Panc1 (cell line): ENCODE measurements at regions not wholly inside any gene's neighbourhood (a gene's known extent, or its start where the extent isn't known, plus 50 kb on each side); places are given as distances from the start of the nearest gene placed in this dataset.

Experiments used
- CTCF ChIP-seq: fragments of 450-650 bp; IDR thresholded peaks from 2 replicates; pipeline ENCODE4 v1.5.1; 2017; ENCODE audit warnings: mild to moderate bottlenecking
- POLR2AphosphoS5 ChIP-seq: IDR thresholded peaks from 2 replicates; pipeline ENCODE4 v1.6.1; 2012; ENCODE audit warnings: mild to moderate bottlenecking, low read depth, low read length, moderate library complexity
- REST ChIP-seq, 2 experiments: IDR thresholded peaks; 2 replicates each; pipeline ENCODE4 v1.6.1; 2011 to 2012; ENCODE audit warnings: low read depth in 2 of 2, control low read depth in 1 of 2, low read length in 1 of 2, mild to moderate bottlenecking in 1 of 2, moderate library complexity in 1 of 2; ENCODE audit not compliant: insufficient read depth in 1 of 2
- SIN3A ChIP-seq: IDR thresholded peaks from 2 replicates; pipeline ENCODE4 v1.6.1; 2012; ENCODE audit warnings: low read depth, mild to moderate bottlenecking, low read length, moderate library complexity, borderline replicate concordance; ENCODE audit not compliant: insufficient read depth

DNA sequence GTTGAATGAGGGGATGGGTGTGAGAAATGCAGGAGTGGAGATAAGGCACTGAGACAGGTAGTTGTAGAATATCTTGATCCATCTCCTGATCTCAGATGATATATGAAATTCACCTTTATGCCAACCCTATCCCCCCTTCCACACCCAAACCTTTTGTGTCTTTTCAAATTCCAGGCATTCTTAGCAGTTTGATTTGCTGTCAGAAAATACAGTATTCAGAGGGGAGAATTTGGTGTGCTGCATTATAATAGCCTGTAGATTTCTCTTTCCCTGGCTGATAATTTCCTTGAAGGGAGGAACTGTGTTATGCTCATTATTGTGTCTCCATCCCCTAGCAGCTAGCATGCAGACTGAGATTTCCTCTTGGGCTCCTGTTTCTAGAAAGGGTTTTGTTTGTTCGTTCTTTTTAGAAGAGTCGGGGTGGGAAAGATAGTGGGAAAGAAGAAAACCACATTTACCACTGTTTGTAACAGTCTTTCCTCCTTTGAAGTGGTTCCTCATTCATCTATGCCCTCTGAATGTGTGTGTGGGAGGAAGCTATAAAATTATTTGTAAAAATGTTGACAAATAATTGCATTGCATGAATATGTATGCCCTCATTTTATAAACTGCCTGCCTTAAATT is 373.4 kb downstream of the DIPK2A start:
- TF ChIP-seq CTCF: no peak
- no peak for TF ChIP-seq POLR2AphosphoS5
- no peak for TF ChIP-seq REST (IDR thresholded peaks at IDR 0.05; ENCODE audit: insufficient read depth in 1 of 2, low read depth in 2 of 2, low read length in 1 of 2)
- no peak for TF ChIP-seq SIN3A
